ENCODE measurements at regions not wholly inside any gene's neighbourhood (a gene's known extent, or its start where the extent isn't known, plus 50 kb on each side); places are given as distances from the start of the nearest gene placed in this dataset.
"Not testable (repeated sequence)": the region's sequence is repeated elsewhere in the genome, so short reads cannot be mapped to it uniquely, and the experiment has no call there.

- DNase-seq = no peak
Observed at GRCh38 chr14:89486961-89487360, 69.9 kb upstream of the FOXN3 start.

- DNase-seq = no peak
Observed at GRCh38 chr14:89486505-89486904, 69.5 kb upstream of the FOXN3 start.

GRCh38 chr14:89485264-89485663 is 68.2 kb upstream of the FOXN3 start:
- DNase-seq = no peak

- DNase-seq = no peak
Observed at GRCh38 chr14:89484051-89484844, 67.2 kb upstream of the FOXN3 start.

- DNase-seq = no peak
Observed at GRCh38 chr14:89481196-89481595, 64.2 kb upstream of the FOXN3 start.

GRCh38 chr14:89480278-89480677 is 63.2 kb upstream of the FOXN3 start:
- no peak for DNase-seq

- DNase-seq = no peak
Observed at GRCh38 chr14:89479802-89480201, 62.8 kb upstream of the FOXN3 start.

GRCh38 chr14:89477391-89477790 is 60.4 kb upstream of the FOXN3 start:
- DNase-seq = no peak

- no peak for DNase-seq
Observed at GRCh38 chr14:89476354-89476896, 59.4 kb upstream of the FOXN3 start.

GRCh38 chr14:89474464-89474863 is 57.4 kb upstream of the FOXN3 start:
- DNase-seq = no peak

- no peak for DNase-seq
Observed at GRCh38 chr14:89473989-89474388, 57.0 kb upstream of the FOXN3 start.

GRCh38 chr14:89473569-89473968 is 56.5 kb upstream of the FOXN3 start:
- DNase-seq = no peak

- no peak for DNase-seq
Observed at GRCh38 chr14:89470401-89470800, 53.4 kb upstream of the FOXN3 start.

- no peak for DNase-seq
Observed at GRCh38 chr14:89469210-89470198, 52.5 kb upstream of the FOXN3 start.

- no peak for DNase-seq
Observed at GRCh38 chr14:89468566-89468965, 51.5 kb upstream of the FOXN3 start.

- not testable (repeated sequence) for DNase-seq
Observed at GRCh38 chr14:89468030-89468429, 51.0 kb upstream of the FOXN3 start.

- no peak for DNase-seq
Observed at GRCh38 chr14:89466944-89467343, 49.9 kb upstream of the FOXN3 start.

Data from retina (tissue), 1 donor.